Stimulated activated CD4-positive, alpha-beta T cell treated with anti-CD3 and anti-CD28 coated beads, Interleukin-2, amount 100 ng/mL, for 4 hours (primary cell): ENCODE measurements at regions not wholly inside any gene's neighbourhood (a gene's known extent, or its start where the extent isn't known, plus 50 kb on each side); places are given as distances from the start of the nearest gene placed in this dataset.
"Not testable (repeated sequence)": the region's sequence is repeated elsewhere in the genome, so short reads cannot be mapped to it uniquely, and the experiment has no call there.

Source experiments
- DNase-seq: peaks from one replicate; pipeline ENCODE4 v3.0.0-alpha.2; 2020; ENCODE audit warnings: low read depth

GRCh38 chr16:29294951-29295795 lies 111.3 kb downstream of the NPIPB11 start:
- DNase-seq: not testable (repeated sequence)

DNA sequence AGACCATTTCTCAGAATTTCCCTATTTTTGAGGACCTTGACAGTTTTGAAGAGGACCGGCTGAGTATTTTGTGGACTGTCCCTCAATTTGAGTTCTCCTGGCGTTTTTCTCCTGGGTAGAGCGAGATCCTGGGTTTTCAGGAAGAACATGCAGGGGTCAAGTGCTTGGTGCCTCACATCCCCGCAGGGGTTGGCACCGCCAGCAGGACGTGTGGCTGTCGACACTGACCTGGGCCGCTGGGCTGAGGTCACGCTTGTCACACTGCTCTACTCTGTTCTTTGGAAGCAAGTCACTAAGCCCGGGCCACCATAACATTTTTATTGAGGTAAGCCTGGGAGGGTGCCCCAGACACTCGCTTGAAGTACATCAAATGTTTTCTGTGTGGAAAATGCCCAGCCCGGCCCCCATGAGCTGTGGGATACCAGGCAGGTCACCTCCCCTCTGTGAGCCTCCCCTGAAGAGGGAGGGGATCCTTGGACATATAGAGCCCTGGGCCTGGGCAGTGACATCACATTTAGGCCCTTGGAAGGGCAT lies 112.0 kb downstream of the NPIPB11 start:
- DNase-seq: not testable (repeated sequence)

DNA sequence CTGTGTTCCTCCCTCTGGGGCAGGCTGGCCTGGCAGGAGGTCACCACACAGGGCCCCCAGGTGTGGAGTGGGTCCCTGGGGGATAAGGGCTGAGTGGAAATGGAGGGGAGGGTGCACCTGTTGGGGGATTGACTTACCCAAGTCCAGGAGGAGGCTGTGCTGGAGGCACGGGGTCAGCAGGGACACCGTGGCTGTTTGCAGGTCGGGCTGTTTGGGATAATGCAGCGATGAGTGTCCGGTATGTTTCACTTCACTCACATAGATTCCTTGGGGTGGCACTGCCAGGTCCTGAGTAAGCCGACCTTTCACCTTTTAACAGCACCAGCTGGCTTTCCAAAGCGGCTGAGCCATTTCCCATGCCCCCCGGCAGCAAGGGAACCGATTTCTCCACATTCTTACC lies 113.0 kb downstream of the NPIPB11 start:
- DNase-seq: not testable (repeated sequence)

GRCh38 chr16:29292952-29293471 lies 113.5 kb downstream of the NPIPB11 start:
- DNase-seq: not testable (repeated sequence)

DNA sequence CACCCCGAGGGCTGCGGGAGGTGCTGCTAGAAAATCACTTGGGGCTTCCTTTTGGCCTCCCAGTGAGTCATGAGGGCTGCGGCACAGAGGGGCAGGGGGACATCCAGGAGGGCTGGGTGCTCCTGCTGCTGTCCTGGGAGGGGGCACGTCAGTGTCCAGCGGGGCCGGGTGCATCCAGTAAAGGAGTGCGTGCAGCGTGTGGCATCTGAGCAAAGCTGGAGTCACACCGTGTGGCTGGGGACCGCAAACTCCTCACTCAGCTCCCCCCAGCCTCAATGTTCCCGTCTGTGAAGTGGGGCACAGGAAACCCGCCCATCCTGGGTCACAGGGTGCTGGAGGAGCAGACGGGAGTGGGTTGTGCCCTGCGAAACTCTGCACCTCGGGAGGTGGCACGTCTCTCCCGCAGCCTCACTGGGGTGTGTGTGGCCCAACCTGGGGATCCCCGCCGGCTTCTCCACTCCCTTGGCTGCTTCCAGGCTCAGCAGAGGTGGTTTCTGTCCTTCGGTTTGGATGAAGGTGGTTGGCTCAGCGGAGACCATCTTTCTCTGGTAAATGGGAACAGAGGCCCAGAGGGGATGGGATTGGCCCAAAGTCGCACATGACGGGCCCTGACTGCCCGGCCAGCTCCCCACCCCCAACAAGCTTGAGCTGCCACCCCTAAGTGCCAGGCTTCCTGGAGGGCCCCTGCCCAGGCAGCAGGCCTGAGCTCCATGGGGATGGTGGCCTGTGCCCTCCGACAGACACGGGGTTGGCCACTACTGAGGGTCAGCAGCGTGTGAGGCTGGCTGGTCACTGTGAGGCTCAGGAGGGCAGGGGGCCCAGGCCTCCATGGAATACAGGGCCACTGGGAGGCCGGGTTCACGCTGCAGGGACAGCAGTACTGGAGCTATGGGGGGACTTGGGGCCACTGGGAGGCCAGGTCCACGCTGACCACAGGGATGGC lies 114.9 kb downstream of the NPIPB11 start:
- not testable (repeated sequence) for DNase-seq

GRCh38 chr16:29290631-29291247 lies 115.8 kb downstream of the NPIPB11 start:
- DNase-seq: peak; percentile 27

DNA sequence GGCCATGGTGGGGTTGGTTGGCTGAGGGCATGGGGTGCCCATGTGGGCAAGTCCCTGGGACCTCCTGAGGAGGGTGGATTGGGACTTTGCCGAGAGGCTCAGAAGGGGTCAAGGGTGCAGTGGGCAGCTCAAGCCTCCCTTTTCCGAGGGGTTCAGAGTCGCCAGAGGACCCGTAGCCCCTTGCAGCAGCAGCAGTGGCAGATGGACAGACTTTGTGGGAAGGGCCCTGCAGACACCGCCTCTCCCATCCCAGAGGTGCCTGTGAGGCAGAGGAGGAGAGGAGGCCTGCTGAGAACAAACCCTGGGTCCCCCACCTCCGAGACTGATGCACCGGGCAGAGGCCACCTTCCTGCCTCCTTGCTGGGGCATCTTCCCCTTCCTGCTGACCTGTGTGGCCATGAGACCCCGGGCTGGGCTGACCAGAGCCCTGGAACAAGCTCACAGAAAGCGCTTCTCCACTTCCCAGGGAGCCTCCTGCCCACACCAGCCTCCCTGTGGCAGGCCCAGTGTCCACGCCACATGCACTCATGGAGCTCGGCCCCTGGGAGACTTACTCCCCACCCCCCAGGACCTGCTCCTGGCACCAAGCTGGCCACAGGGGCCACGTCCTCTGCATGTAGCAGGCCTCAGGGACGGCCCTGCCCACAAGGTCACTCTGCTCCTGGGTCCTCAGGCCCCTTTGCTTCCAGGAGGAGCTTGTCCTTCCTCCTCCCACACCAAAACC lies 116.8 kb downstream of the NPIPB11 start:
- DNase-seq: not testable (repeated sequence)

DNA sequence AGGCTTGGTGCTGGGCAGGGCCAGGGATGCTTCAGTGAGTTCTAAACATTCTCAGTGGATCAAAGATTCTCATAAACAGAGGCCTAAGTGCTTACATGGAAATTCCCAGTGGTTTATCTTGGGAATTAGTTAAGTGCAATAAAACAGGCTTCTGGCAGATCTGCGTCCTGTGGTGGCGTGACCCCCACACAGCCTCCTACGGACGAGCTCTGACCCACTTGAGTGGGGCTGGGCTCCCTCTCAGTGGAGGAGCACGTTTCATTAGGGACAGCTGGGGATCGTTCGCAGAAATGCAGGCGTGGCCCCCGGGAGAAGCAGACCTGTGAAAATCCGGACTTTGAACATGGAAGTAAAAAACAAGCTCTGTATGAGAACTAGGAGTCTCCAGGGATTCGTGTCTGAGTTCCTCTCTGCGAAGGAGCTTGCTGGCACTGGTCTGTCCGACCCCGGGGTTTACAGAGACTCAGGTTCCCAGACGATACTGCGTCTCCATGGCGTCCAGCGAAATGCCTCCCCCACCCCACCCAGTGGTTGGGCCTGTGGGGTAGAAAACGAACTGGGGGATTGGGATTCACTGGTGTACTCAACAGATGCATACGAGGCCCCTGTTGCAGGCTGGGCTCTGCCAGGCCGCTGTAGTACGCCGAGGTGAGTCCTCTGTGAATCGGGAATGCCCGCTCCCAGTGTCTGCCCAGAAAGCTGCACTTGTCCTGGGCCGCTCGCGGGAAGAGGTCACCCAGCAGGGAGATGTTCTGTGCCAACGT lies 117.6 kb downstream of the NPIPB11 start:
- not testable (repeated sequence) for DNase-seq

DNA sequence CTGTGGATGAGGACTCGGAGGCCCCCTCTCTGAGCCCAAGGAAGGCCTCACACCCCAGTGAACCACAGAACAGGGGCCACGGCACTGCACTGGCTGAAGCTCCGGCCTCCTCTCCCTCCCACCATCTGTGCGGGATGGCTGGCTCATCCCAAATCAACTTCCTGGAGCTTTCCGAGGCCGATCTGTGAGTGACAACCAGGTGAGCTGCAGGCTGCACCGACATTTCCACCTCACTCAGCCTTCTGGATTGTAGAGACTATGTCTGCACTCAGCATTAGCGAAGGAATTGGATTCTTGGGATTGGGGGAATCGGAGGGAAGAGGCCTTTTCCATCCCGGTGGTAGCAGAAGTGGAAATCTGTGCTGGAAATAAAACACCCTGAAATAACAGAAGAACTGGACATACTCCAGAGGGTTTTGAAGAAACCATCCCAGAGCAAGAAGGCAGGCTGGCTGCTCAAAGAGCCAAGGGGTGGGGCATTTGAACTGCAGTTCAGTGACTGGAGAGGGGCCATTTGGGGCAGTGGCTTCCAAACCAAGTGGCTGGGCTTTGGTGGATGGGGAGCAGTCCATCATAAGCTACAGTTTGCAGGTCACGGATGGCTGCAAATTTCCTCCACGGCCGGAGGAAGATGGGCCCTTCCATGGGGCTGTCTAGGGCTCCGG lies 118.5 kb downstream of the NPIPB11 start:
- DNase-seq: not testable (repeated sequence)

DNA sequence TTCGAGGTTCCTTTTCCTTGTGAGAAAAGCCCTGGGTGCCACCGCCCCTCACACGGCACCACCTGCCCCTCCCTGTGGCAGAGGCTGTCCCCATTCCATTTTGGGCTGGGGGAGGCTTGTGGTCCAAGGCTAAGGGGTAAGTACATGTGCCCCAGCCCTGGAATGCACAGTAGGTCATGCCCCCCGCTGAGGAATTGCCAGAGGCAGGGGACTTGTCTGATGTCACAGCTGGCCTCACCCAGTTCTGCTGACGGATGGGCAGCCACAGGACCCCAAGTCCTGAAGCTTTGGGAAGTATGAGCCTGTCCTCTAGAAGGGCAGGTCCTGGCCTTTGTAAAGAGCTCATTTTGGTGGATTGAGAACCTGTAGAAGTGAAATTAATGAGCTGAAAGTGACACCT lies 119.3 kb downstream of the NPIPB11 start:
- not testable (repeated sequence) for DNase-seq

GRCh38 chr16:29286796-29287195 lies 119.7 kb downstream of the NPIPB11 start:
- DNase-seq: not testable (repeated sequence)

GRCh38 chr16:29286161-29286560 lies 120.3 kb downstream of the NPIPB11 start:
- DNase-seq: not testable (repeated sequence)

- DNase-seq: not testable (repeated sequence)
Measured at GRCh38 chr16:29285151-29285885, 121.2 kb downstream of the NPIPB11 start.

- not testable (repeated sequence) for DNase-seq
Measured at GRCh38 chr16:29284723-29285122, 121.8 kb downstream of the NPIPB11 start.

GRCh38 chr16:29284159-29284558 lies 122.4 kb downstream of the NPIPB11 start:
- DNase-seq: not testable (repeated sequence)

DNA sequence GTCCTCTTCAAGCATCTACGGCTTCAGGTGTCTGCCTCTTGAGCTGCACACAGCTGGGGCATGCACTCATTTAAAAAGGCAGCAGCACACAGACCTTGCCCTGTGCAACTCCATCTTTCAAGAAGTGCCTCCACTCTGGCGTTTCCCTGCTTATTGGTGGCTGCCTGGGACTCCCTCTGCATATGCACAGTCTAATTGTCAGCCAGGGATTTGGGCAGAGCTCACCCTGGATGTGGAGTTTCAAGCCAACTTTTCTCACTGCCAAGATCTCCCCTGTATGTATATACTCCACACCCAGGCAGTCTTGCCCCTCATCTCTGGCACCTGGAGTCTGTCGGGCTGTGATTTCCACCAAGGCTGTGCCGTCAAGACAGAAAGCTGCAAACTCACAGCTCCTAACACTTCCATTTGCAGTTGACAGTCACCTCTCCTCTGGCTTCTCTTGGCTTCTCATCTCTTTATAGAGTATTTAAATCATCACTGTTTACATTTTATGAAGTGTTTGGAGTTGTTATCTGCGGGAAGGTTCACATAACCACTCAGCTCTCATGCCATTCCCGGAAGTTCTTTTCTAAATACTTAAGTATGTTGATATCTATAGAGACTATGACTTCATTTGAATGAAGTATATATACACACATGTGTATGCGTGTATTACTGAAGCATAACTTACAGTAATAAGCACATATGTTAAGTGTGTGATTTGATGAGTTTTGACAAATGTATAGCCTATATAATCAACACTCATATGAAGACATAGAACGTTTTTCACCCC lies 128.2 kb downstream of the NPIPB11 start:
- not testable (repeated sequence) for DNase-seq

- DNase-seq: not testable (repeated sequence)
Measured at GRCh38 chr16:29276446-29276845, 130.1 kb downstream of the NPIPB11 start.
